B cell (primary cell): ENCODE measurements at regions not wholly inside any gene's neighbourhood (a gene's known extent, or its start where the extent isn't known, plus 50 kb on each side); places are given as distances from the start of the nearest gene placed in this dataset.

Experiments
- ATAC-seq: fragments of 200-7000 bp; cut with Tn5 transposase; one replicate; pipeline ENCODE4 v1.10.0; 2021; ENCODE audit warnings: low read depth, mild to moderate bottlenecking, moderate number of reproducible peaks, moderate library complexity
- CTCF ChIA-PET: fragments of 350-600 bp; sonication (Branson Sonifier 250); formaldehyde crosslinking; loops from one replicate; lab custom pipeline; 2021; ENCODE audit warnings: antibody characterized with exemption, inconsistent platforms; lab: Charles Lee
- POLR2A ChIA-PET: fragments of 350-600 bp; sonication (Branson Sonifier 250); formaldehyde crosslinking; loops from one replicate; lab custom pipeline; 2021; ENCODE audit warnings: antibody characterized with exemption; lab: Charles Lee
- DNase-seq: peaks from one replicate; pipeline ENCODE4 v3.0.0; 2013
- H2AFZ ChIP-seq: 2 replicates; pipeline ENCODE4 v1.6.1; 2012; ENCODE audit warnings: mild to moderate bottlenecking, low read depth, low read length; ENCODE audit not compliant: insufficient read depth, poor library complexity, severe bottlenecking
- H3K27ac ChIP-seq, 2 donors: 1 replicate in 1 of 2; 2 replicates in 1 of 2; pipeline ENCODE4 v1.5.1; 2012 to 2013; ENCODE audit warnings: low read length in 2 of 2, mild to moderate bottlenecking in 2 of 2, moderate library complexity in 1 of 2
- H3K27me3 ChIP-seq, 4 experiments: fragments of 200-600 bp in 1 of 4; sonication (generic) in 1 of 4; replicated peaks in 1 of 4; 1 replicate in 2 of 4; 2 replicates in 2 of 4; pipeline versions ENCODE4 v1.6.1 to v1.7.0; 2013 to 2016; ENCODE audit warnings: low read length in 3 of 4, mild to moderate bottlenecking in 2 of 4, mixed read lengths in 1 of 4, moderate library complexity in 1 of 4; ENCODE audit not compliant: insufficient read depth in 4 of 4, control insufficient read depth in 3 of 4; ENCODE audit errors: control extremely low read depth in 1 of 4
- H3K36me3 ChIP-seq, 2 experiments: replicated peaks in 1 of 2; 1 replicate in 1 of 2; 2 replicates in 1 of 2; pipeline versions ENCODE4 v1.6.1 to v1.7.1; 2013; ENCODE audit warnings: low read length in 1 of 2; ENCODE audit not compliant: insufficient read depth in 2 of 2, control insufficient read depth in 1 of 2; ENCODE audit errors: control extremely low read depth in 1 of 2, extremely low read depth in 1 of 2
- H3K4me1 ChIP-seq, 2 donors: fragments of 200-600 bp in 1 of 2; sonication (generic) in 1 of 2; 1 replicate in 1 of 2; 2 replicates in 1 of 2; pipeline versions ENCODE4 v1.5.1 to v1.6.1; 2013 to 2017; ENCODE audit warnings: low read length in 2 of 2; ENCODE audit not compliant: control insufficient read depth in 2 of 2, insufficient read depth in 2 of 2
- H3K4me2 ChIP-seq: replicated peaks from 2 replicates; pipeline ENCODE3; 2012; ENCODE audit warnings: mild to moderate bottlenecking, low read depth, low read length; ENCODE audit not compliant: poor library complexity, severe bottlenecking
- H3K4me3 ChIP-seq, 5 experiments: fragments of 200-600 bp in 1 of 5; sonication (generic) in 1 of 5; 1 replicate in 3 of 5; 2 replicates in 2 of 5; pipeline versions ENCODE4 v1.5.1 to v1.7.0; 2011 to 2016; ENCODE audit warnings: low read length in 4 of 5, mild to moderate bottlenecking in 4 of 5, low read depth in 2 of 5, control low read depth in 1 of 5, moderate library complexity in 1 of 5; ENCODE audit not compliant: insufficient read depth in 1 of 5; ENCODE audit errors: control extremely low read depth in 1 of 5, extremely low read depth in 1 of 5
- H3K79me2 ChIP-seq: fragments of 200-600 bp; sonication (generic); one replicate; pipeline ENCODE4 v1.6.0; 2016; ENCODE audit warnings: low read length; ENCODE audit not compliant: control insufficient read depth, insufficient read depth
- H3K9ac ChIP-seq: fragments of 200-600 bp; sonication (generic); 2 replicates; pipeline ENCODE4 v1.6.1; 2017; ENCODE audit warnings: mild to moderate bottlenecking, low read length, moderate library complexity
- H3K9me3 ChIP-seq, 3 donors: one replicate each; pipeline versions ENCODE4 v1.6.1 to v1.7.1; 2013; ENCODE audit warnings: low read length in 2 of 3; ENCODE audit not compliant: control insufficient read depth in 2 of 3, insufficient read depth in 1 of 3; ENCODE audit errors: control extremely low read depth in 1 of 3
- H4K20me1 ChIP-seq: 2 replicates; pipeline ENCODE4 v1.6.0; 2012; ENCODE audit warnings: mild to moderate bottlenecking, low read length; ENCODE audit not compliant: insufficient read depth, control insufficient read depth, poor library complexity, severe bottlenecking
- H3K27ac Mint-ChIP-seq: one replicate; pipeline ENCODE4 v1.8.0; 2021; ENCODE audit warnings: mixed read lengths
- H3K27me3 Mint-ChIP-seq: one replicate; pipeline ENCODE4 v1.8.0; 2021; ENCODE audit warnings: mixed read lengths
- H3K4me1 Mint-ChIP-seq: one replicate; pipeline ENCODE4 v1.8.0; 2021; ENCODE audit warnings: mixed read lengths
- H3K4me3 Mint-ChIP-seq: one replicate; pipeline ENCODE4 v1.8.0; 2021; ENCODE audit warnings: mixed read lengths
- H3K9me3 Mint-ChIP-seq: one replicate; pipeline ENCODE4 v1.8.0; 2022; ENCODE audit warnings: mixed read lengths; ENCODE audit not compliant: insufficient read depth
- CTCF ChIP-seq: fragments of 200-600 bp; IDR thresholded peaks from one replicate; pipeline ENCODE4 v1.8.0; 2022; ENCODE audit warnings: antibody characterized with exemption, mild to moderate bottlenecking
- EZH2 ChIP-seq: IDR thresholded peaks from 2 replicates; pipeline ENCODE4 v1.6.1; 2012; ENCODE audit warnings: borderline replicate concordance, low read depth, mild to moderate bottlenecking, moderate library complexity, low read length; ENCODE audit not compliant: insufficient read depth, poor library complexity, severe bottlenecking
- WGBS: methylation state at CpG from one replicate; pipeline ENCODE4 v1.1.5; 2013; ENCODE audit warnings: missing lambda C conversion rate; ENCODE audit not compliant: insufficient coverage; 5-methylcytosine and 5-hydroxymethylcytosine counted together
- intact Hi-C: fragments of 100-400 bp; cut with micrococcal nuclease; formaldehyde crosslinking; loops from one replicate; pipeline ENCODE4 v1.10.0; 2022

- no peaks in the 10 kb centered on the region for H3K79me2 ChIP-seq
- ATAC-seq (no peak), DNase-seq (no peak)
- TF ChIP-seq EZH2: no peak
- TF ChIP-seq CTCF: no peak
- no peak overlapping the region for H2AFZ ChIP-seq
- no peaks in the 10 kb centered on the region for H4K20me1 ChIP-seq
- no peak overlapping the region for H3K4me2 ChIP-seq
- no peak overlapping the region for H3K27ac ChIP-seq
- no peaks in the 10 kb centered on the region for H3K36me3 ChIP-seq
- peaks cover 2% of the 10 kb centered on the region for H3K9me3 Mint-ChIP-seq
- no peak overlapping the region for H3K4me3 ChIP-seq
- peaks cover 0 to 3% (median 0%) of the 10 kb centered on the region in 4 experiments for H3K27me3 ChIP-seq
- H3K9me3 ChIP-seq: peaks cover 0 to 4% (median 2%) of the 10 kb centered on the region in 3 donors
- ChIA-PET CTCF (no interaction called here), POLR2A (no interaction called here)
- H3K4me1 ChIP-seq: no peaks in the 10 kb centered on the region
- H3K9ac ChIP-seq: no peak overlapping the region
- intact Hi-C loops: no loop called here
- WGBS: 100% methylated on average over 1 of the region's 5 CpGs
- H3K27me3 Mint-ChIP-seq: peaks cover 7% of the 10 kb centered on the region
- H3K4me1 Mint-ChIP-seq: no peaks in the 10 kb centered on the region
- no peak overlapping the region for H3K4me3 Mint-ChIP-seq
- H3K27ac Mint-ChIP-seq: no peak overlapping the region
These were observed 170.7 kb downstream of the DIPK2A start for GRCh38 chr3:144142151-144142840.

GRCh38 chr3:144148356-144148755 lies 176.7 kb downstream of the DIPK2A start:
- H3K27me3 ChIP-seq: no peaks in the 10 kb centered on the region
- WGBS: 90% methylated on average over 1 of the region's 2 CpGs
- no peak for DNase-seq
- no peak overlapping the region for H3K27ac Mint-ChIP-seq
- H3K4me3 ChIP-seq: no peak overlapping the region
- ATAC-seq: no peak
- H3K4me3 Mint-ChIP-seq: no peak overlapping the region
- no peaks in the 10 kb centered on the region for H3K4me1 Mint-ChIP-seq
- peaks cover 10% of the 10 kb centered on the region for H3K27me3 Mint-ChIP-seq
- CTCF ChIA-PET: no interaction called here
- no peaks in the 10 kb centered on the region for H4K20me1 ChIP-seq
- H2AFZ ChIP-seq: no peak overlapping the region
- POLR2A ChIA-PET: no interaction called here
- no peaks in the 10 kb centered on the region for H3K36me3 ChIP-seq
- TF ChIP-seq CTCF (no peak), EZH2 (no peak)
- H3K4me1 ChIP-seq: no peaks in the 10 kb centered on the region
- H3K9me3 Mint-ChIP-seq: peaks cover 1% of the 10 kb centered on the region
- H3K9me3 ChIP-seq: no peaks in the 10 kb centered on the region
- intact Hi-C loops: no loop called here
- no peak overlapping the region for H3K4me2 ChIP-seq
- H3K9ac ChIP-seq: no peak overlapping the region
- no peak overlapping the region for H3K27ac ChIP-seq
- H3K79me2 ChIP-seq: no peaks in the 10 kb centered on the region
